BJ (cell line): ENCODE measurements at regions not wholly inside any gene's neighbourhood (a gene's known extent, or its start where the extent isn't known, plus 50 kb on each side); places are given as distances from the start of the nearest gene placed in this dataset.

Source experiments
- CTCF ChIA-PET: fragments of 350-600 bp; formaldehyde crosslinking; extraction: SDS; loops from one replicate; lab custom pipeline; 2021; ENCODE audit warnings: antibody characterized with exemption, inconsistent platforms; lab: Yijun Ruan, JAX
- POLR2A ChIA-PET: fragments of 300-600 bp; sonication (Branson Sonifier 250); formaldehyde crosslinking; extraction: SDS; loops from one replicate; lab custom pipeline; 2021; ENCODE audit warnings: antibody characterized with exemption; lab: Charles Lee
- DNase-seq: peaks from one replicate; pipeline ENCODE4 v3.0.0-alpha.2; 2011; ENCODE audit warnings: low read depth
- H3K27me3 ChIP-seq: 2 replicates; pipeline ENCODE4 v1.6.0; 2011; ENCODE audit warnings: low read length; ENCODE audit not compliant: control insufficient read depth, insufficient read depth
- H3K36me3 ChIP-seq: 2 replicates; pipeline ENCODE4 v1.5.1; 2011; ENCODE audit warnings: low read length; ENCODE audit not compliant: control insufficient read depth, insufficient read depth
- H3K4me3 ChIP-seq: 2 replicates; pipeline ENCODE4 v1.5.1; 2011; ENCODE audit warnings: low read depth, mild to moderate bottlenecking, control low read depth, low read length
- TF ChIP-seq, protein P1 (sequence below): IDR thresholded peaks from 2 replicates; pipeline ENCODE4 v1.5.1; 2011; ENCODE audit warnings: low read depth, mild to moderate bottlenecking, control low read depth, inconsistent platforms, low read length, moderate library complexity; ENCODE audit not compliant: insufficient read depth

GRCh38 chr5:120236360-120236759 lies 227.7 kb upstream of the PRR16 start:
- TF ChIP-seq, protein P1, sequence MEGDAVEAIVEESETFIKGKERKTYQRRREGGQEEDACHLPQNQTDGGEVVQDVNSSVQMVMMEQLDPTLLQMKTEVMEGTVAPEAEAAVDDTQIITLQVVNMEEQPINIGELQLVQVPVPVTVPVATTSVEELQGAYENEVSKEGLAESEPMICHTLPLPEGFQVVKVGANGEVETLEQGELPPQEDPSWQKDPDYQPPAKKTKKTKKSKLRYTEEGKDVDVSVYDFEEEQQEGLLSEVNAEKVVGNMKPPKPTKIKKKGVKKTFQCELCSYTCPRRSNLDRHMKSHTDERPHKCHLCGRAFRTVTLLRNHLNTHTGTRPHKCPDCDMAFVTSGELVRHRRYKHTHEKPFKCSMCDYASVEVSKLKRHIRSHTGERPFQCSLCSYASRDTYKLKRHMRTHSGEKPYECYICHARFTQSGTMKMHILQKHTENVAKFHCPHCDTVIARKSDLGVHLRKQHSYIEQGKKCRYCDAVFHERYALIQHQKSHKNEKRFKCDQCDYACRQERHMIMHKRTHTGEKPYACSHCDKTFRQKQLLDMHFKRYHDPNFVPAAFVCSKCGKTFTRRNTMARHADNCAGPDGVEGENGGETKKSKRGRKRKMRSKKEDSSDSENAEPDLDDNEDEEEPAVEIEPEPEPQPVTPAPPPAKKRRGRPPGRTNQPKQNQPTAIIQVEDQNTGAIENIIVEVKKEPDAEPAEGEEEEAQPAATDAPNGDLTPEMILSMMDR = no peak
- no peaks in the 10 kb centered on the region for H3K27me3 ChIP-seq
- no peak overlapping the region for H3K4me3 ChIP-seq
- CTCF ChIA-PET = no interaction called here
- POLR2A ChIA-PET = no interaction called here
- no peaks in the 10 kb centered on the region for H3K36me3 ChIP-seq
- DNase-seq = no peak

GRCh38 chr5:120239086-120239485 lies 225.0 kb upstream of the PRR16 start:
- POLR2A ChIA-PET = no interaction called here
- H3K36me3 ChIP-seq = no peaks in the 10 kb centered on the region
- no peak overlapping the region for H3K4me3 ChIP-seq
- TF ChIP-seq, protein P1 = no peak
- DNase-seq = no peak
- CTCF ChIA-PET = no interaction called here
- H3K27me3 ChIP-seq = no peaks in the 10 kb centered on the region

DNA sequence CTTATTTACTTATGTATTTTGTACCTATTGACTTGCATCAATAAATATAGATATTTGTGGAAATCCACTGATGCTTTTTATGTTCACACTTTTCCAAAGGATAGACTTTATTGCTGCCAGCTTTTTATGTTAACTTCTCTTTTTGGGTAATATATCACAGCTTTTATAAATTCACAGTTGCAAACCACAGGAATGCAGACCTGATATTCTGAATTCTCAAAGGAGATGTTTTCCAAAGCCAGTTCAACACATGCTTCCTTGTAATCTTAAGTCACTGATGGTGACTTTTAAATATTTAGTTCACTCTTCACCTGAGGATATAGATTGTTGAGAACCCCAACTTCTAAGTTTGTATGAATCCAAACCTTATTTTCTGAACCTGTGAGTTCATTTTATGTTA lies 223.4 kb upstream of the PRR16 start:
- Histone ChIP-seq H3K27me3 (no peaks in the 10 kb centered on the region), H3K4me3 (no peak overlapping the region), H3K36me3 (no peaks in the 10 kb centered on the region)
- ChIA-PET CTCF (interaction anchor here (0.8 kb wide), 1 partner anchor 12 kb away, joined by 3 read pairs; no protein-coding TSS in a partner anchor), POLR2A (no interaction called here)
- TF ChIP-seq, protein P1 = no peak
- DNase-seq = no peak

GRCh38 chr5:120241400-120241799 lies 222.7 kb upstream of the PRR16 start:
- POLR2A ChIA-PET = no interaction called here
- no peak for DNase-seq
- Histone ChIP-seq H3K27me3 (no peaks in the 10 kb centered on the region), H3K4me3 (no peak overlapping the region), H3K36me3 (no peaks in the 10 kb centered on the region)
- CTCF ChIA-PET = no interaction called here
- TF ChIP-seq, protein P1 = no peak

DNA sequence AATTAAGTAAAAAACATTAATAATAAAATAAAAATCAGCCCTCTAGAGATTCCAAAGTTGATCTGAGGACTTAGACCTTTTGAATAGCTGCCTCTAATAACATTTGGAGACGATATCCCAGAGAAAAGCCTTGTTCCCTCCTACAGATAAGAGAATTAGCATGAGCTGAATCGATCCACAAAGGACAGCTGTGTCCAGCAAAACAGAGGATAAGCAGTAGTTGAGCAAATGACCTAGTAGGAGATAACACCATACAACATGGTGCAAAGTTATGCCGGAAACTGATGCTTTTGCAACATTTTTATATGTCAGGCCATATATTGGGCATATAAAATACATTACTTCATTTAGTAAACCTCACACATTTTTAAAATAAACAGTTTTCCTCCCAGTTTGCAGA lies 212.2 kb upstream of the PRR16 start:
- no peaks in the 10 kb centered on the region for H3K27me3 ChIP-seq
- no peaks in the 10 kb centered on the region for H3K36me3 ChIP-seq
- DNase-seq = no peak
- H3K4me3 ChIP-seq = no peak overlapping the region
- POLR2A ChIA-PET = no interaction called here
- TF ChIP-seq, protein P1 = no peak
- CTCF ChIA-PET = no interaction called here
